Endothelial cell of umbilical vein (primary cell): ENCODE measurements at regions not wholly inside any gene's neighbourhood (a gene's known extent, or its start where the extent isn't known, plus 50 kb on each side); places are given as distances from the start of the nearest gene placed in this dataset.

Source experiments
- BruUV-seq: library from RNA; stranded (reverse); fragments of 400-500 nt; replicated peaks from 2 replicates; lab custom pipeline; 2021; lab: Mats Ljungman, UMichigan
- CTCF ChIA-PET: fragments of 300-600, 350-600 bp; sonication (Branson Sonifier 250); formaldehyde crosslinking; loops from one replicate; lab custom pipeline; 2021; ENCODE audit warnings: antibody characterized with exemption, inconsistent platforms; lab: Charles Lee
- POLR2A ChIA-PET: fragments of 300-600, 350-600 bp; sonication (Branson Sonifier 250); formaldehyde crosslinking; loops from one replicate; lab custom pipeline; 2021; ENCODE audit warnings: antibody characterized with exemption, inconsistent platforms; lab: Charles Lee
- DNase-seq: peaks from one replicate; pipeline ENCODE4 v3.0.0-alpha.2; 2011; ENCODE audit warnings: low read depth, low spot score
- FAIRE-seq: peaks from 2 replicates; lab custom pipeline; 2011; peaks lifted over from hg19 to GRCh38; lab: Jason Lieb, UNC
- H2AFZ ChIP-seq: 2 replicates; pipeline ENCODE4 v1.6.0; 2012; ENCODE audit warnings: low read depth, low read length, control low read depth, inconsistent platforms
- H3K27ac ChIP-seq: 2 replicates; pipeline ENCODE4 v1.5.1; 2011; ENCODE audit warnings: low read depth, mild to moderate bottlenecking, control low read depth, low read length, moderate library complexity; ENCODE audit not compliant: insufficient read depth
- H3K27me3 ChIP-seq, 2 experiments: 2 replicates each; pipeline versions ENCODE4 v1.6.0 to v1.6.1; 2011; ENCODE audit warnings: low read length in 2 of 2, mixed read lengths in 1 of 2; ENCODE audit not compliant: control insufficient read depth in 2 of 2, insufficient read depth in 2 of 2
- H3K36me3 ChIP-seq, 2 experiments: 2 replicates in 1 of 2; 3 replicates in 1 of 2; pipeline ENCODE4 v1.5.1; 2011; ENCODE audit warnings: low read length in 2 of 2, mild to moderate bottlenecking in 1 of 2, moderate library complexity in 1 of 2; ENCODE audit not compliant: control insufficient read depth in 2 of 2, insufficient read depth in 2 of 2; ENCODE audit errors: extremely low read depth in 1 of 2
- H3K4me1 ChIP-seq: 3 replicates; pipeline ENCODE4 v1.5.1; 2011; ENCODE audit warnings: mild to moderate bottlenecking, low read length; ENCODE audit not compliant: control insufficient read depth, insufficient read depth; ENCODE audit errors: extremely low read depth
- H3K4me2 ChIP-seq: 2 replicates; pipeline ENCODE4 v1.6.1; 2011; ENCODE audit warnings: low read length, control low read depth, mixed read lengths; ENCODE audit not compliant: insufficient read depth
- H3K4me3 ChIP-seq, 3 experiments: fragments of 200-600 bp in 1 of 3; sonication (generic), shearing (Covaris generic) in 1 of 3; replicated peaks in 1 of 3; 2 replicates each; pipeline ENCODE4 v1.5.1; 2011 to 2016; ENCODE audit warnings: control low read depth in 3 of 3, low read length in 3 of 3, mild to moderate bottlenecking in 2 of 3, inconsistent platforms in 1 of 3, low read depth in 1 of 3, moderate library complexity in 1 of 3; ENCODE audit not compliant: insufficient read depth in 1 of 3
- H3K79me2 ChIP-seq: 2 replicates; pipeline ENCODE4 v1.6.0; 2012; ENCODE audit warnings: low read length, inconsistent platforms; ENCODE audit not compliant: control insufficient read depth, insufficient read depth
- H3K9ac ChIP-seq: replicated peaks from 2 replicates; pipeline ENCODE3; 2011; ENCODE audit warnings: low read length, control low read depth; ENCODE audit not compliant: insufficient read depth; ENCODE audit errors: extremely low read depth
- H3K9me1 ChIP-seq: replicated peaks from 3 replicates; pipeline ENCODE4 v1.6.0; 2011; ENCODE audit warnings: mild to moderate bottlenecking, low read length; ENCODE audit not compliant: control insufficient read depth, insufficient read depth; ENCODE audit errors: extremely low read depth
- H3K9me3 ChIP-seq: replicated peaks from 2 replicates; pipeline ENCODE4 v1.5.1; 2012; ENCODE audit warnings: low read length, inconsistent platforms; ENCODE audit not compliant: control insufficient read depth, insufficient read depth
- H4K20me1 ChIP-seq: replicated peaks from 2 replicates; pipeline ENCODE3; 2011; ENCODE audit warnings: mild to moderate bottlenecking, low read length; ENCODE audit not compliant: control insufficient read depth, insufficient read depth; ENCODE audit errors: extremely low read depth
- EZH2 ChIP-seq: IDR thresholded peaks from 2 replicates; pipeline ENCODE4 v1.6.1; 2012; ENCODE audit warnings: borderline replicate concordance, low read depth, mild to moderate bottlenecking, moderate library complexity, low read length, inconsistent platforms; ENCODE audit not compliant: severe bottlenecking
- JUN ChIP-seq: IDR thresholded peaks from 2 replicates; pipeline ENCODE4 v1.6.1; 2011; ENCODE audit warnings: borderline replicate concordance, low read depth; ENCODE audit not compliant: insufficient read length, insufficient read depth
- MYC ChIP-seq: IDR thresholded peaks from one replicate; pipeline ENCODE4 v1.6.1; 2011; ENCODE audit warnings: mild to moderate bottlenecking, low read depth, low read length
- POLR2A ChIP-seq: IDR thresholded peaks from 2 replicates; pipeline ENCODE4 v1.6.1; 2012; ENCODE audit warnings: low read depth, mild to moderate bottlenecking, control low read depth, low read length
- dilution Hi-C: fragments of 300-500 bp; cut with MboI; formaldehyde crosslinking; loops from one replicate; pipeline ENCODE4 v1.15.0; 2019; ENCODE audit warnings: low sequenced_read_pairs; ENCODE audit not compliant: extremely low pct_ligation_motif_present
- intact Hi-C: fragments of 100-400 bp; cut with micrococcal nuclease; formaldehyde crosslinking; loops from one replicate; pipeline ENCODE4 v1.10.0; 2022
- TF ChIP-seq, protein P1 (sequence below), 2 donors: IDR thresholded peaks; 1 replicate in 1 of 2; 2 replicates in 1 of 2; pipeline ENCODE4 v1.5.1; 2011; ENCODE audit warnings: low read length in 2 of 2, mild to moderate bottlenecking in 2 of 2, moderate library complexity in 2 of 2, control low read depth in 1 of 2, inconsistent platforms in 1 of 2, low read depth in 1 of 2; ENCODE audit not compliant: insufficient read depth in 1 of 2; ENCODE audit errors: extremely low read depth in 1 of 2
- TF ChIP-seq, protein P2 (sequence below): IDR thresholded peaks from 2 replicates; pipeline ENCODE4 v1.6.1; 2011; ENCODE audit not compliant: insufficient read depth, insufficient read length

DNA sequence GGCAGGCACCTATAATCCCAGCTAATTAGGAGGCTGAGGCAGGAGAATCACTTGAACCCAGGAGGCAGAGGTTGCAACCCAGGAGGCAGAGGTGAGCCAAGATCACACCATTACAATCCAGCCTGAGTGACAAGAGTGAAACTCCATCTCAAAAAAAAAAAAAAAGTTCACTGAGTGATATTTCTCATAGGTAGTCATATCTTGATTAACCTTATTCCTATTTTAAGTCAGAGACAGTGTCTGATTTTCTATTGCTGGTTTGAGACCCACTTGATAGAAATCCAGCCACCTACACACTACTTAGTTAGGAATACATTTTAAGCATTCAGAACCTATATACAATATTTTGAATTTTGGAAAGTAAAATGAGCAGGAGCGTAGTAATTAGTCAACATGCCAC lies 357.4 kb upstream of the ADGRL2 start:
- FAIRE-seq (no peak), DNase-seq (no peak)
- Histone ChIP-seq H3K9me3 (no peaks in the 10 kb centered on the region), H3K9ac (no peak overlapping the region), H3K4me3 (no peak overlapping the region), H3K4me1 (no peaks in the 10 kb centered on the region), H3K27me3 (no peaks in the 10 kb centered on the region), H3K27ac (no peak overlapping the region), H4K20me1 (no peaks in the 10 kb centered on the region), H3K79me2 (no peaks in the 10 kb centered on the region), H3K36me3 (no peaks in the 10 kb centered on the region), H3K4me2 (no peak overlapping the region), H2AFZ (no peak overlapping the region), H3K9me1 (no peaks in the 10 kb centered on the region)
- intact Hi-C loops, result no loop called here
- no TSS peak for BruUV-seq
- TF ChIP-seq, protein P1, sequence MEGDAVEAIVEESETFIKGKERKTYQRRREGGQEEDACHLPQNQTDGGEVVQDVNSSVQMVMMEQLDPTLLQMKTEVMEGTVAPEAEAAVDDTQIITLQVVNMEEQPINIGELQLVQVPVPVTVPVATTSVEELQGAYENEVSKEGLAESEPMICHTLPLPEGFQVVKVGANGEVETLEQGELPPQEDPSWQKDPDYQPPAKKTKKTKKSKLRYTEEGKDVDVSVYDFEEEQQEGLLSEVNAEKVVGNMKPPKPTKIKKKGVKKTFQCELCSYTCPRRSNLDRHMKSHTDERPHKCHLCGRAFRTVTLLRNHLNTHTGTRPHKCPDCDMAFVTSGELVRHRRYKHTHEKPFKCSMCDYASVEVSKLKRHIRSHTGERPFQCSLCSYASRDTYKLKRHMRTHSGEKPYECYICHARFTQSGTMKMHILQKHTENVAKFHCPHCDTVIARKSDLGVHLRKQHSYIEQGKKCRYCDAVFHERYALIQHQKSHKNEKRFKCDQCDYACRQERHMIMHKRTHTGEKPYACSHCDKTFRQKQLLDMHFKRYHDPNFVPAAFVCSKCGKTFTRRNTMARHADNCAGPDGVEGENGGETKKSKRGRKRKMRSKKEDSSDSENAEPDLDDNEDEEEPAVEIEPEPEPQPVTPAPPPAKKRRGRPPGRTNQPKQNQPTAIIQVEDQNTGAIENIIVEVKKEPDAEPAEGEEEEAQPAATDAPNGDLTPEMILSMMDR (IDR thresholded peaks at IDR 0.05; ENCODE audit: extremely low read depth in 1 of 2, insufficient read depth in 1 of 2, low read depth in 1 of 2, low read length in 2 of 2), result no peak
- no peak for TF ChIP-seq EZH2
- no peak for TF ChIP-seq POLR2A
- TF ChIP-seq JUN, result no peak
- TF ChIP-seq, protein P2, sequence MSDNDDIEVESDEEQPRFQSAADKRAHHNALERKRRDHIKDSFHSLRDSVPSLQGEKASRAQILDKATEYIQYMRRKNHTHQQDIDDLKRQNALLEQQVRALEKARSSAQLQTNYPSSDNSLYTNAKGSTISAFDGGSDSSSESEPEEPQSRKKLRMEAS, result no peak
- no peak for TF ChIP-seq MYC
- dilution Hi-C loops, result no loop called here
- ChIA-PET POLR2A (no interaction called here), CTCF (no interaction called here)
